SK-N-SH (cell line): ENCODE measurements at regions not wholly inside any gene's neighbourhood (a gene's known extent, or its start where the extent isn't known, plus 50 kb on each side); places are given as distances from the start of the nearest gene placed in this dataset.

Experiments used
- CTCF ChIA-PET: fragments of 300-600, 350-600 bp; formaldehyde crosslinking; extraction: SDS; loops from one replicate; lab custom pipeline; 2021; lab: Yijun Ruan, JAX
- POLR2A ChIA-PET: fragments of 350-600 bp; sonication (Branson Sonifier 250); formaldehyde crosslinking; extraction: SDS; loops from one replicate; lab custom pipeline; 2020; ENCODE audit warnings: antibody characterized with exemption, inconsistent platforms; lab: Yijun Ruan, JAX
- DNase-seq: peaks from one replicate; pipeline ENCODE4 v3.0.0; 2012
- H2AFZ ChIP-seq: fragments of 200-600 bp; sonication (generic); 2 replicates; pipeline ENCODE4 v1.8.1; 2016; ENCODE audit warnings: antibody characterized with exemption, mild to moderate bottlenecking, low read depth
- H3F3A ChIP-seq: fragments of 200-600 bp; sonication (generic); replicated peaks from 2 replicates; pipeline ENCODE3; 2016; ENCODE audit warnings: antibody characterized with exemption, mild to moderate bottlenecking; ENCODE audit not compliant: insufficient read depth
- H3K27ac ChIP-seq, 2 experiments: fragments of 200-500 bp in 1 of 2; fragments of 200-600 bp in 1 of 2; sonication (Bioruptor generic) in 1 of 2; sonication (generic), shearing (Covaris generic) in 1 of 2; 2 replicates each; pipeline versions ENCODE4 v1.5.1 to v1.6.1; 2014 to 2016; ENCODE audit warnings: low read depth in 2 of 2, inconsistent platforms in 1 of 2, low read length in 1 of 2, mild to moderate bottlenecking in 1 of 2, mixed read lengths in 1 of 2
- H3K27me3 ChIP-seq: fragments of 200-600 bp; sonication (generic), shearing (Covaris generic); 2 replicates; pipeline ENCODE4 v1.6.1; 2016; ENCODE audit warnings: mixed run types; ENCODE audit not compliant: insufficient read depth
- H3K36me3 ChIP-seq, 2 experiments: fragments of 200-500 bp in 1 of 2; fragments of 200-600 bp in 1 of 2; sonication (Bioruptor generic) in 1 of 2; sonication (generic) in 1 of 2; replicated peaks in 1 of 2; 2 replicates each; pipeline versions ENCODE3 to v1.5.1; 2014 to 2016; ENCODE audit warnings: low read length in 1 of 2, mild to moderate bottlenecking in 1 of 2; ENCODE audit not compliant: insufficient read depth in 2 of 2, control insufficient read depth in 1 of 2
- H3K4me1 ChIP-seq, 2 experiments: fragments of 200-500 bp in 1 of 2; fragments of 200-600 bp in 1 of 2; sonication (Bioruptor generic) in 1 of 2; sonication (generic), shearing (Covaris generic) in 1 of 2; 2 replicates each; pipeline versions ENCODE4 v1.5.1 to v1.6.1; 2014 to 2016; ENCODE audit warnings: low read depth in 1 of 2, low read length in 1 of 2, mixed run types in 1 of 2; ENCODE audit not compliant: insufficient read depth in 2 of 2, control insufficient read depth in 1 of 2
- H3K4me2 ChIP-seq: fragments of 200-600 bp; sonication (generic), shearing (Covaris generic); 2 replicates; pipeline ENCODE4 v1.6.1; 2017; ENCODE audit warnings: mixed run types
- H3K4me3 ChIP-seq, 2 experiments: fragments of 200-500 bp in 1 of 2; fragments of 200-600 bp in 1 of 2; sonication (Bioruptor generic) in 1 of 2; sonication (generic), shearing (Covaris generic) in 1 of 2; 2 replicates each; pipeline versions ENCODE4 v1.5.1 to v1.8.1; 2014 to 2016; ENCODE audit warnings: low read depth in 2 of 2, inconsistent platforms in 1 of 2, low read length in 1 of 2, mild to moderate bottlenecking in 1 of 2, mixed read lengths in 1 of 2, moderate library complexity in 1 of 2
- H3K79me2 ChIP-seq: fragments of 200-600 bp; sonication (generic); 2 replicates; pipeline ENCODE4 v1.8.1; 2017; ENCODE audit warnings: mild to moderate bottlenecking; ENCODE audit not compliant: insufficient read depth
- H3K9ac ChIP-seq: fragments of 200-600 bp; sonication (generic); 2 replicates; pipeline ENCODE4 v1.6.1; 2017; ENCODE audit warnings: mixed run types
- H3K9me2 ChIP-seq: fragments of 200-600 bp; sonication (generic); 2 replicates; pipeline ENCODE4 v1.6.1; 2017; ENCODE audit warnings: mixed run types
- H3K9me3 ChIP-seq: fragments of 200-600 bp; sonication (generic); 2 replicates; pipeline ENCODE4 v1.6.1; 2017; ENCODE audit warnings: mixed run types, mild to moderate bottlenecking, moderate library complexity
- H4K20me1 ChIP-seq: fragments of 200-600 bp; sonication (generic); 2 replicates; pipeline ENCODE4 v1.6.1; 2017; ENCODE audit warnings: mild to moderate bottlenecking, mixed run types; ENCODE audit not compliant: insufficient read depth
- CHD2 ChIP-seq: fragments of 150-350 bp; IDR thresholded peaks from 2 replicates; pipeline ENCODE4 v1.6.1; 2018; ENCODE audit warnings: low read length; ENCODE audit not compliant: partially characterized antibody
- EP300 ChIP-seq, 2 experiments: IDR thresholded peaks; 2 replicates each; pipeline versions ENCODE4 v1.4.0 to v1.6.1; 2012; ENCODE audit warnings: borderline replicate concordance in 1 of 2, low read depth in 1 of 2, low read length in 1 of 2
- EZH2phosphoT487 ChIP-seq: fragments of 200-600 bp; sonication (generic); IDR thresholded peaks from 2 replicates; pipeline ENCODE4 v1.6.1; 2017; ENCODE audit warnings: low read depth, mixed run types, mild to moderate bottlenecking, antibody characterized with exemption, moderate library complexity, borderline replicate concordance
- FOXJ3 ChIP-seq: sonication (generic); formaldehyde crosslinking; IDR thresholded peaks from 2 replicates; pipeline ENCODE4 v1.5.1; 2020; ENCODE audit warnings: mild to moderate bottlenecking, missing genetic modification reagents
- FOXM1 ChIP-seq: IDR thresholded peaks from 2 replicates; pipeline ENCODE4 v1.4.0; 2012; ENCODE audit warnings: low read depth, mild to moderate bottlenecking
- GABPA ChIP-seq: IDR thresholded peaks from 2 replicates; pipeline ENCODE4 v1.4.0; 2012; ENCODE audit warnings: low read depth, mild to moderate bottlenecking
- MEF2A ChIP-seq: IDR thresholded peaks from 2 replicates; pipeline ENCODE4 v1.4.0; 2012; ENCODE audit warnings: low read depth, borderline replicate concordance
- MXI1 ChIP-seq: IDR thresholded peaks from 2 replicates; pipeline ENCODE4 v1.6.1; 2012; ENCODE audit warnings: mild to moderate bottlenecking, low read depth, low read length, improper control_type of control experiment
- POLR2AphosphoS5 ChIP-seq: IDR thresholded peaks from 2 replicates; pipeline ENCODE4 v1.6.1; 2012; ENCODE audit warnings: low read depth, low read length
- RAD21 ChIP-seq: IDR thresholded peaks from 2 replicates; pipeline ENCODE4 v1.6.1; 2012; ENCODE audit warnings: mild to moderate bottlenecking, low read length
- RCOR1 ChIP-seq: fragments of 150-350 bp; IDR thresholded peaks from 2 replicates; pipeline ENCODE4 v1.6.1; 2017; ENCODE audit warnings: antibody characterized with exemption, low read length
- RXRA ChIP-seq: IDR thresholded peaks from 2 replicates; pipeline ENCODE4 v1.4.0; 2012; ENCODE audit warnings: low read depth, mild to moderate bottlenecking, borderline replicate concordance
- SIN3A ChIP-seq: IDR thresholded peaks from 2 replicates; pipeline ENCODE4 v1.6.1; 2012; ENCODE audit warnings: low read depth, mild to moderate bottlenecking, low read length, moderate library complexity, borderline replicate concordance
- SMC3 ChIP-seq: IDR thresholded peaks from 2 replicates; pipeline ENCODE4 v1.6.1; 2012; ENCODE audit warnings: low read depth, low read length, improper control_type of control experiment
- USF2 ChIP-seq: fragments of 150-350 bp; IDR thresholded peaks from 2 replicates; pipeline ENCODE4 v1.6.1; 2017; ENCODE audit warnings: antibody characterized with exemption, low read length, low read depth, borderline replicate concordance
- YY1 ChIP-seq: IDR thresholded peaks from 2 replicates; pipeline ENCODE4 v1.4.0; 2012; ENCODE audit warnings: low read depth, mild to moderate bottlenecking
- ZBTB33 ChIP-seq: IDR thresholded peaks from 2 replicates; pipeline ENCODE4 v1.4.0; 2012; ENCODE audit warnings: low read depth, borderline replicate concordance
- WGBS: methylation state at CpG from one replicate; pipeline ENCODE4 v1.1.6; 2017; ENCODE audit warnings: low lambda C conversion rate; 5-methylcytosine and 5-hydroxymethylcytosine counted together

GRCh38 chr1:13981142-13981541, 281.2 kb downstream of the PRDM2 start:
- no peak overlapping the region for H3K27ac ChIP-seq

GRCh38 chr1:13983393-13983792, 283.4 kb downstream of the PRDM2 start:
- POLR2A ChIA-PET, result no interaction called here
- H3K36me3 ChIP-seq, result no peaks in the 10 kb centered on the region
- H3K4me1 ChIP-seq, result no peaks in the 10 kb centered on the region
- no peak overlapping the region for H2AFZ ChIP-seq
- H3F3A ChIP-seq, result no peaks in the 10 kb centered on the region
- CTCF ChIA-PET, result no interaction called here
- H3K27ac ChIP-seq, result no peak overlapping the region
- H3K9ac ChIP-seq, result no peak overlapping the region
- DNase-seq, result no peak
- H3K9me3 ChIP-seq, result 0 out of 2 replicates have a peak, but pooled peaks cover 3% of the 10 kb centered on the region
- H4K20me1 ChIP-seq, result no peaks in the 10 kb centered on the region
- no peaks in the 10 kb centered on the region for H3K9me2 ChIP-seq
- TF ChIP-seq SIN3A, result no peak
- TF ChIP-seq MEF2A, result no peak
- no peak for TF ChIP-seq FOXJ3 (CRISPR knock-in tag)
- no peak for TF ChIP-seq ZBTB33
- H3K4me2 ChIP-seq, result no peak overlapping the region
- H3K79me2 ChIP-seq, result no peaks in the 10 kb centered on the region
- 62% methylated on average over 3 of the region's 17 CpGs for WGBS
- H3K27me3 ChIP-seq, result no peaks in the 10 kb centered on the region
- H3K4me3 ChIP-seq, result no peak overlapping the region

More at GRCh38 chr1:13981142-13981541, 281.2 kb downstream of the PRDM2 start:
- Histone ChIP-seq H3K79me2 (no peaks in the 10 kb centered on the region), H3K4me3 (no peak overlapping the region), H3K36me3 (no peaks in the 10 kb centered on the region), H3F3A (no peaks in the 10 kb centered on the region), H3K9ac (no peak overlapping the region), H2AFZ (no peak overlapping the region), H4K20me1 (no peaks in the 10 kb centered on the region), H3K9me3 (0 out of 2 replicates have a peak, but pooled peaks cover 3% of the 10 kb centered on the region), H3K9me2 (no peaks in the 10 kb centered on the region), H3K4me1 (no peaks in the 10 kb centered on the region), H3K27me3 (no peaks in the 10 kb centered on the region), H3K4me2 (no peak overlapping the region)
- 31% methylated on average over 2 of the region's 2 CpGs for WGBS
- CTCF ChIA-PET, result interaction anchor here (1.1 kb wide), 1 partner anchor 16 kb away, joined by 4 read pairs; no protein-coding TSS in a partner anchor
- POLR2A ChIA-PET, result no interaction called here
- TF ChIP-seq CHD2 (no peak), MXI1 (no peak), SMC3 (no peak), YY1 (no peak), RAD21 (no peak), RCOR1 (no peak), RXRA (no peak), GABPA (no peak), FOXM1 (no peak), USF2 (no peak), POLR2AphosphoS5 (no peak), EP300 (IDR thresholded peaks at IDR 0.05; ENCODE audit: borderline replicate concordance in 1 of 2, low read depth in 1 of 2, low read length in 1 of 2) (no peak), EZH2phosphoT487 (no peak)
- DNase-seq, result no peak
